ENCODE measurements at regions not wholly inside any gene's neighbourhood (a gene's known extent, or its start where the extent isn't known, plus 50 kb on each side); places are given as distances from the start of the nearest gene placed in this dataset.
"Not testable (repeated sequence)": the region's sequence is repeated elsewhere in the genome, so short reads cannot be mapped to it uniquely, and the experiment has no call there.

GRCh38 chr11:13136272-13136596, 127.1 kb downstream of the RASSF10 start:
- Histone ChIP-seq H3K9me3 (ENCODE audit: low read depth, low read length) (no peaks in the 10 kb centered on the region), H3K4me3 (ENCODE audit: low read length) (no peak overlapping the region), H3K27me3 (ENCODE audit: insufficient read depth, low read length) (peaks cover 3% of the 10 kb centered on the region), H3K4me1 (ENCODE audit: insufficient read depth, low read length) (no peaks in the 10 kb centered on the region)

- H3K27me3 ChIP-seq (ENCODE audit: insufficient read depth, low read length), result peaks cover 3% of the 10 kb centered on the region
- no peaks in the 10 kb centered on the region for H3K4me1 ChIP-seq (ENCODE audit: insufficient read depth, low read length)
- H3K9me3 ChIP-seq (ENCODE audit: low read depth, low read length), result no peaks in the 10 kb centered on the region
- H3K4me3 ChIP-seq (ENCODE audit: low read length), result no peak overlapping the region
These were observed 128.8 kb downstream of the RASSF10 start for GRCh38 chr11:13137844-13138301.

GRCh38 chr11:13139085-13139484, 130.0 kb downstream of the RASSF10 start:
- H3K4me3 ChIP-seq (ENCODE audit: low read length); H3K4me1 ChIP-seq (ENCODE audit: insufficient read depth, low read length); H3K27me3 ChIP-seq (ENCODE audit: insufficient read depth, low read length); H3K9me3 ChIP-seq (ENCODE audit: low read depth, low read length): not testable (repeated sequence)

GRCh38 chr11:13140028-13140870, 131.1 kb downstream of the RASSF10 start:
- Histone ChIP-seq H3K4me1 (ENCODE audit: insufficient read depth, low read length) (no peaks in the 10 kb centered on the region), H3K4me3 (ENCODE audit: low read length) (no peak overlapping the region), H3K27me3 (ENCODE audit: insufficient read depth, low read length) (no peaks in the 10 kb centered on the region), H3K9me3 (ENCODE audit: low read depth, low read length) (no peaks in the 10 kb centered on the region)

GRCh38 chr11:13140873-13141655, 131.9 kb downstream of the RASSF10 start:
- Histone ChIP-seq H3K4me3 (ENCODE audit: low read length) (no peak overlapping the region), H3K9me3 (ENCODE audit: low read depth, low read length) (no peaks in the 10 kb centered on the region), H3K4me1 (ENCODE audit: insufficient read depth, low read length) (no peaks in the 10 kb centered on the region), H3K27me3 (ENCODE audit: insufficient read depth, low read length) (no peaks in the 10 kb centered on the region)

- H3K4me3 ChIP-seq (ENCODE audit: low read length), result no peak overlapping the region
- H3K27me3 ChIP-seq (ENCODE audit: insufficient read depth, low read length), result no peaks in the 10 kb centered on the region
- H3K9me3 ChIP-seq (ENCODE audit: low read depth, low read length), result no peaks in the 10 kb centered on the region
- H3K4me1 ChIP-seq (ENCODE audit: insufficient read depth, low read length), result no peaks in the 10 kb centered on the region
These were observed 132.9 kb downstream of the RASSF10 start for GRCh38 chr11:13141731-13142709.

GRCh38 chr11:13143486-13144297, 133.9 kb upstream of the BMAL1 start:
- no peak overlapping the region for H3K4me3 ChIP-seq (ENCODE audit: low read length)
- no peaks in the 10 kb centered on the region for H3K9me3 ChIP-seq (ENCODE audit: low read depth, low read length)
- no peaks in the 10 kb centered on the region for H3K4me1 ChIP-seq (ENCODE audit: insufficient read depth, low read length)
- H3K27me3 ChIP-seq (ENCODE audit: insufficient read depth, low read length), result no peaks in the 10 kb centered on the region

GRCh38 chr11:13145461-13145860, 132.1 kb upstream of the BMAL1 start:
- H3K4me3 ChIP-seq (ENCODE audit: low read length), result no peak overlapping the region

GRCh38 chr11:13149991-13150390, 127.6 kb upstream of the BMAL1 start:
- Histone ChIP-seq H3K4me1 (ENCODE audit: insufficient read depth, low read length) (no peaks in the 10 kb centered on the region), H3K4me3 (ENCODE audit: low read length) (no peak overlapping the region), H3K27me3 (ENCODE audit: insufficient read depth, low read length) (peaks cover 2% of the 10 kb centered on the region), H3K9me3 (ENCODE audit: low read depth, low read length) (no peaks in the 10 kb centered on the region)

More at GRCh38 chr11:13145461-13145860, 132.1 kb upstream of the BMAL1 start:
- no peaks in the 10 kb centered on the region for H3K9me3 ChIP-seq (ENCODE audit: low read depth, low read length)
- H3K27me3 ChIP-seq (ENCODE audit: insufficient read depth, low read length), result peaks cover 2% of the 10 kb centered on the region
- H3K4me1 ChIP-seq (ENCODE audit: insufficient read depth, low read length), result no peaks in the 10 kb centered on the region

GRCh38 chr11:13150487-13150886, 127.1 kb upstream of the BMAL1 start:
- Histone ChIP-seq H3K4me3 (ENCODE audit: low read length) (no peak overlapping the region), H3K9me3 (ENCODE audit: low read depth, low read length) (no peaks in the 10 kb centered on the region), H3K4me1 (ENCODE audit: insufficient read depth, low read length) (no peaks in the 10 kb centered on the region)

GRCh38 chr11:13152264-13152663, 125.3 kb upstream of the BMAL1 start:
- Histone ChIP-seq H3K4me1 (ENCODE audit: insufficient read depth, low read length) (no peaks in the 10 kb centered on the region), H3K27me3 (ENCODE audit: insufficient read depth, low read length) (peaks cover 2% of the 10 kb centered on the region), H3K4me3 (ENCODE audit: low read length) (no peak overlapping the region), H3K9me3 (ENCODE audit: low read depth, low read length) (no peaks in the 10 kb centered on the region)

More at GRCh38 chr11:13150487-13150886, 127.1 kb upstream of the BMAL1 start:
- peaks cover 2% of the 10 kb centered on the region for H3K27me3 ChIP-seq (ENCODE audit: insufficient read depth, low read length)

GRCh38 chr11:13152736-13153541, 124.7 kb upstream of the BMAL1 start:
- peaks cover 2% of the 10 kb centered on the region for H3K27me3 ChIP-seq (ENCODE audit: insufficient read depth, low read length)
- no peak overlapping the region for H3K4me3 ChIP-seq (ENCODE audit: low read length)
- no peaks in the 10 kb centered on the region for H3K4me1 ChIP-seq (ENCODE audit: insufficient read depth, low read length)
- no peaks in the 10 kb centered on the region for H3K9me3 ChIP-seq (ENCODE audit: low read depth, low read length)

- not testable (repeated sequence) for H3K9me3 ChIP-seq (ENCODE audit: low read depth, low read length); H3K4me3 ChIP-seq (ENCODE audit: low read length); H3K4me1 ChIP-seq (ENCODE audit: insufficient read depth, low read length); H3K27me3 ChIP-seq (ENCODE audit: insufficient read depth, low read length)
These were observed 123.2 kb upstream of the BMAL1 start for GRCh38 chr11:13154374-13154773.
